Keratinocyte (primary cell): ENCODE measurements at regions not wholly inside any gene's neighbourhood (a gene's known extent, or its start where the extent isn't known, plus 50 kb on each side); places are given as distances from the start of the nearest gene placed in this dataset.
"Not testable (repeated sequence)": the region's sequence is repeated elsewhere in the genome, so short reads cannot be mapped to it uniquely, and the experiment has no call there.

ENCODE experiments used
- DNase-seq: peaks from one replicate; pipeline ENCODE4 v3.0.0-alpha.2; 2011; ENCODE audit warnings: low read depth, missing footprints, low spot score
- FAIRE-seq: peaks from 2 replicates; lab custom pipeline; 2011; peaks lifted over from hg19 to GRCh38; lab: Jason Lieb, UNC
- H2AFZ ChIP-seq: 2 replicates; pipeline ENCODE4 v1.6.0; 2012; ENCODE audit warnings: low read length, control low read depth, inconsistent platforms; ENCODE audit not compliant: control insufficient read depth
- H3K27ac ChIP-seq: 2 replicates; pipeline ENCODE4 v1.5.1; 2011; ENCODE audit warnings: low read length; ENCODE audit not compliant: control insufficient read depth, insufficient read depth
- H3K27me3 ChIP-seq: 3 replicates; pipeline ENCODE4 v1.6.0; 2011; ENCODE audit warnings: low read length; ENCODE audit not compliant: control insufficient read depth, insufficient read depth; ENCODE audit errors: extremely low read depth
- H3K36me3 ChIP-seq, 2 experiments: 2 replicates in 1 of 2; 3 replicates in 1 of 2; pipeline ENCODE4 v1.5.1; 2011; ENCODE audit warnings: low read length in 2 of 2, mild to moderate bottlenecking in 1 of 2; ENCODE audit not compliant: control insufficient read depth in 2 of 2, insufficient read depth in 2 of 2; ENCODE audit errors: extremely low read depth in 1 of 2
- H3K4me1 ChIP-seq: 3 replicates; pipeline ENCODE4 v1.5.1; 2011; ENCODE audit warnings: low read length; ENCODE audit not compliant: control insufficient read depth, insufficient read depth; ENCODE audit errors: extremely low read depth
- H3K4me2 ChIP-seq: 3 replicates; pipeline ENCODE4 v1.6.0; 2011; ENCODE audit warnings: low read depth, low read length; ENCODE audit not compliant: control insufficient read depth, insufficient read depth; ENCODE audit errors: extremely low read depth
- H3K4me3 ChIP-seq, 3 experiments: fragments of 200-600 bp in 1 of 3; sonication (generic) in 1 of 3; 2 replicates in 2 of 3; 3 replicates in 1 of 3; pipeline ENCODE4 v1.5.1; 2011 to 2016; ENCODE audit warnings: low read length in 3 of 3, mild to moderate bottlenecking in 3 of 3, control low read depth in 2 of 3, inconsistent platforms in 1 of 3, low read depth in 1 of 3, mixed read lengths in 1 of 3, mixed run types in 1 of 3, moderate library complexity in 1 of 3; ENCODE audit not compliant: control insufficient read depth in 2 of 3, insufficient read depth in 2 of 3; ENCODE audit errors: extremely low read depth in 1 of 3
- H3K79me2 ChIP-seq: 2 replicates; pipeline ENCODE4 v1.6.0; 2012; ENCODE audit warnings: low read length; ENCODE audit not compliant: control insufficient read depth, insufficient read depth
- H3K9ac ChIP-seq: 3 replicates; pipeline ENCODE4 v1.6.0; 2011; ENCODE audit warnings: low read length; ENCODE audit not compliant: control insufficient read depth, insufficient read depth; ENCODE audit errors: extremely low read depth
- H3K9me1 ChIP-seq: 3 replicates; pipeline ENCODE4 v1.6.0; 2011; ENCODE audit warnings: low read length; ENCODE audit not compliant: control insufficient read depth, insufficient read depth; ENCODE audit errors: extremely low read depth
- H3K9me3 ChIP-seq: 2 replicates; pipeline ENCODE4 v1.5.1; 2012; ENCODE audit warnings: low read depth, low read length; ENCODE audit not compliant: control insufficient read depth
- H4K20me1 ChIP-seq: 3 replicates; pipeline ENCODE4 v1.6.0; 2011; ENCODE audit warnings: low read length; ENCODE audit not compliant: control insufficient read depth, insufficient read depth; ENCODE audit errors: extremely low read depth
- CTCF ChIP-seq, 3 experiments: IDR thresholded peaks in 1 of 3; conservative IDR thresholded peaks in 1 of 3; optimal IDR thresholded peaks in 1 of 3; 2 replicates in 2 of 3; 3 replicates in 1 of 3; pipeline versions ENCODE3 to v1.5.1; 2011; ENCODE audit warnings: low read length in 3 of 3, mild to moderate bottlenecking in 3 of 3, moderate library complexity in 2 of 3, control low read depth in 1 of 3, inconsistent platforms in 1 of 3; ENCODE audit not compliant: insufficient read depth in 2 of 3; ENCODE audit errors: extremely low read depth in 1 of 3
- EZH2 ChIP-seq: IDR thresholded peaks from one replicate; pipeline ENCODE4 v1.6.1; 2012; ENCODE audit warnings: inconsistent platforms, mild to moderate bottlenecking, low read length, moderate library complexity
- dilution Hi-C: fragments of 300-500 bp; cut with MboI; formaldehyde crosslinking; loops from one replicate; pipeline ENCODE4 v1.7.0; 2020; ENCODE audit warnings: low sequenced_read_pairs; ENCODE audit not compliant: extremely low pct_ligation_motif_present

DNA sequence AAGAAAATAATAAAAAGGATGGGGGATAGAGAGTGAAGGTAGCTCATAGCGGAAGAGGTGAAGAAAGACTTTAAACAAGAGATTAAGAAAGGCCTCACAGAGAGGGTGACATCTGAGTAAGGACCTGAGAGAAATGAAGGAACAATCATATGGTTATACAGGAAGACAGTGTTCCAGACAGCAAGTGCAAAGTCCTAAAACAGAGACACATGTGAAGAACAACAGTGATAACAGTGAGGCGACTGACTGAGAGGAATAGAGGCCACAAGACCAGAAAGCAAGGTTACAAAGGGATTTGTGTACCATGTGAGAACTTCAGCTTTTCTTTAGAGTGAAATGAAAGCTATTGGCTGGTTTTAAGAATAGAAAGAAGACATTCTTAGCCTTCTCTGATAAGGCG is 141.6 kb upstream of the PALMD start:
- DNase-seq = no peak
- H2AFZ ChIP-seq = no peak overlapping the region
- no peaks in the 10 kb centered on the region for H3K27me3 ChIP-seq
- H3K9me1 ChIP-seq = no peaks in the 10 kb centered on the region
- no peaks in the 10 kb centered on the region for H4K20me1 ChIP-seq
- no peaks in the 10 kb centered on the region for H3K79me2 ChIP-seq
- peaks cover 5% of the 10 kb centered on the region for H3K4me1 ChIP-seq
- no peak overlapping the region for H3K4me2 ChIP-seq
- no peak overlapping the region for H3K9ac ChIP-seq
- dilution Hi-C loops = no loop called here
- no peaks in the 10 kb centered on the region for H3K9me3 ChIP-seq
- no peak overlapping the region for H3K27ac ChIP-seq
- TF ChIP-seq CTCF (optimal IDR thresholded peaks at IDR 0.05 in 1 of 3, IDR thresholded peaks at IDR 0.05 in 1 of 3, conservative IDR thresholded peaks at IDR 0.05 in 1 of 3; ENCODE audit: extremely low read depth in 1 of 3, insufficient read depth in 2 of 3, low read length in 3 of 3) (no peak), EZH2 (no peak)
- no peak for FAIRE-seq
- H3K4me3 ChIP-seq = no peak overlapping the region
- no peaks in the 10 kb centered on the region for H3K36me3 ChIP-seq

DNA sequence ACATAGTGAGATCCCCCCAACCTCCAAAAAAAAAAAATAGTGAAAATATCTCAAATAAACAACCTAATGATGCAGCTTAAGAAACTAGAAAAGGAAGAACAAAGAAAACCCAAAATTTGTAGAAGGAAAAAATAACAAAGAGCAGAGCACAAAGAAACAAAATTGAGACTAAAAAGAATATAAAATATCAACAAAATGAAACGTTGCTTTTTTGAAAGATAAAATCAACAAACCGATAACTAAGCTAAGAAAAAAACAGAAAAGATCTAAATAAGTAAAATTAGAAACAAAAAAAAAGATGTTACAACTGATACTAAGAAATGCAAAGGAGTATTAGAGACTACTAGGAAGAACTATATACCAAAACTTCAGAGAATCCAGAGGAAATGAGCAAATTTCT is 139.3 kb upstream of the PALMD start:
- TF ChIP-seq CTCF (optimal IDR thresholded peaks at IDR 0.05 in 1 of 3, IDR thresholded peaks at IDR 0.05 in 1 of 3, conservative IDR thresholded peaks at IDR 0.05 in 1 of 3; ENCODE audit: extremely low read depth in 1 of 3, insufficient read depth in 2 of 3, low read length in 3 of 3) = no peak
- TF ChIP-seq EZH2 = no peak
- FAIRE-seq = no peak

DNA sequence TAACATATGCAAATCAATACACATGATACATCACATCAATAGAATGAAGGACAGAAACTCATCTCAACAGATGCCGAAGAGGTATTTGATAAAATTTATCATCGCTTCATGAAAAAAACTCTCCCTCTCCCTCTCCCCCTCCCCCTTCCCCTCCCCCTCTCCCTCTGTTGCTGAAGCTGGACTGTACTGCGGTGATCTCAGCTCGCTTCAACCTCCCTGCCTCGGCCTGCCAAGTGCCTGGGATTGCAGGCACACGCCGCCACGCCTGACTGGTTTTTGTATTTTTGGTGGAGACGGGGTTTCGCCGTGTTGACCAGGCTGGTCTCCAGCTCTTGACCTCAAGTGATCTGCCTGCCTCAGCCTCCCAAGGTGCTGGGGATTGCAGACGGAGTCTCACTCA is 138.5 kb upstream of the PALMD start:
- H3K4me3 ChIP-seq, H3K9ac ChIP-seq, FAIRE-seq, H3K36me3 ChIP-seq, H3K4me1 ChIP-seq, DNase-seq, H4K20me1 ChIP-seq, H3K79me2 ChIP-seq, H2AFZ ChIP-seq, H3K9me3 ChIP-seq, H3K27ac ChIP-seq, H3K27me3 ChIP-seq, dilution Hi-C loops, H3K9me1 ChIP-seq, H3K4me2 ChIP-seq: not testable (repeated sequence)

More for the DNA sequence above, 139.3 kb upstream of the PALMD start:
- no peak overlapping the region for H3K9ac ChIP-seq
- H3K27me3 ChIP-seq = no peaks in the 10 kb centered on the region
- DNase-seq = no peak
- dilution Hi-C loops = no loop called here
- no peaks in the 10 kb centered on the region for H3K79me2 ChIP-seq
- H4K20me1 ChIP-seq = no peaks in the 10 kb centered on the region
- no peak overlapping the region for H2AFZ ChIP-seq
- H3K4me3 ChIP-seq = no peak overlapping the region
- no peak overlapping the region for H3K4me2 ChIP-seq
- H3K36me3 ChIP-seq = no peaks in the 10 kb centered on the region
- H3K9me1 ChIP-seq = no peaks in the 10 kb centered on the region
- peaks cover 5% of the 10 kb centered on the region for H3K4me1 ChIP-seq
- no peaks in the 10 kb centered on the region for H3K9me3 ChIP-seq
- no peak overlapping the region for H3K27ac ChIP-seq
